AG04449 (cell line): ENCODE measurements at regions not wholly inside any gene's neighbourhood (a gene's known extent, or its start where the extent isn't known, plus 50 kb on each side); places are given as distances from the start of the nearest gene placed in this dataset.

Experiments used
- CTCF ChIA-PET: fragments of 350-600 bp; formaldehyde crosslinking; extraction: SDS; loops from one replicate; lab custom pipeline; 2021; ENCODE audit warnings: antibody characterized with exemption; lab: Yijun Ruan, JAX
- POLR2A ChIA-PET: fragments of 400-600, 350-600 bp; formaldehyde crosslinking; extraction: SDS; loops from one replicate; lab custom pipeline; 2020; ENCODE audit warnings: antibody characterized with exemption, inconsistent platforms; lab: Yijun Ruan, JAX
- DNase-seq: peaks from one replicate; pipeline ENCODE4 v3.0.0-alpha.2; 2010; ENCODE audit warnings: low read depth, low spot score
- H3K4me3 ChIP-seq: 2 replicates; pipeline ENCODE4 v1.5.1; 2011; ENCODE audit warnings: low read depth, mild to moderate bottlenecking, control low read depth, low read length
- CTCF ChIP-seq: IDR thresholded peaks from one replicate; pipeline ENCODE4 v1.5.1; 2011; ENCODE audit warnings: mild to moderate bottlenecking, moderate library complexity, low read length, control low read depth, inconsistent platforms; ENCODE audit not compliant: insufficient read depth; ENCODE audit errors: missing control alignments

GRCh38 chr13:109379930-109380329 lies 406.5 kb downstream of the IRS2 start:
- H3K4me3 ChIP-seq: no peak overlapping the region
- TF ChIP-seq CTCF: no peak
- POLR2A ChIA-PET: no interaction called here
- CTCF ChIA-PET: interaction anchor here (1.6 to 2.0 kb wide), 2 partner anchors 10 to 30 kb away, joined by 3 to 4 read pairs; no protein-coding TSS in a partner anchor
- no peak for DNase-seq

- ChIA-PET POLR2A (no interaction called here), CTCF (interaction anchor here (0.8 to 1.7 kb wide), 2 partner anchors 10 to 16 kb away, joined by 3 to 4 read pairs; no protein-coding TSS in a partner anchor)
- DNase-seq: no peak
- H3K4me3 ChIP-seq: no peak overlapping the region
- no peak for TF ChIP-seq CTCF
Measured at GRCh38 chr13:109376936-109377335, 409.4 kb downstream of the IRS2 start.

GRCh38 chr13:109374609-109375200 lies 411.7 kb downstream of the IRS2 start:
- CTCF ChIA-PET: interaction anchor here (1.1 kb wide), 1 partner anchor 10 kb away, joined by 3 read pairs; no protein-coding TSS in a partner anchor
- no peak for TF ChIP-seq CTCF
- POLR2A ChIA-PET: no interaction called here

GRCh38 chr13:109372666-109373065 lies 413.7 kb downstream of the IRS2 start:
- ChIA-PET POLR2A (no interaction called here), CTCF (no interaction called here)
- TF ChIP-seq CTCF: no peak
- no peak overlapping the region for H3K4me3 ChIP-seq
- DNase-seq: no peak

More at GRCh38 chr13:109374609-109375200, 411.7 kb downstream of the IRS2 start:
- DNase-seq: no peak
- H3K4me3 ChIP-seq: no peak overlapping the region

- TF ChIP-seq CTCF: no peak
- no peak overlapping the region for H3K4me3 ChIP-seq
- ChIA-PET POLR2A (no interaction called here), CTCF (interaction anchor here (1.6 kb wide), 1 partner anchor 10 kb away, joined by 4 read pairs; no protein-coding TSS in a partner anchor)
- DNase-seq: no peak
Measured at GRCh38 chr13:109371066-109371465, 415.3 kb downstream of the IRS2 start.

GRCh38 chr13:109370496-109370895 lies 415.9 kb downstream of the IRS2 start:
- ChIA-PET CTCF (interaction anchor here (1.4 to 1.8 kb wide), 2 partner anchors 10 to 18 kb away, joined by 3 read pairs; no protein-coding TSS in a partner anchor), POLR2A (no interaction called here)
- no peak for DNase-seq
- no peak for TF ChIP-seq CTCF
- no peak overlapping the region for H3K4me3 ChIP-seq
